SK-N-SH (cell line): ENCODE measurements at regions not wholly inside any gene's neighbourhood (a gene's known extent, or its start where the extent isn't known, plus 50 kb on each side); places are given as distances from the start of the nearest gene placed in this dataset.

Experiments used
- CTCF ChIA-PET: fragments of 300-600, 350-600 bp; formaldehyde crosslinking; extraction: SDS; loops from one replicate; lab custom pipeline; 2021; lab: Yijun Ruan, JAX
- POLR2A ChIA-PET: fragments of 350-600 bp; sonication (Branson Sonifier 250); formaldehyde crosslinking; extraction: SDS; loops from one replicate; lab custom pipeline; 2020; ENCODE audit warnings: antibody characterized with exemption, inconsistent platforms; lab: Yijun Ruan, JAX
- DNase-seq: peaks from one replicate; pipeline ENCODE4 v3.0.0; 2012
- H2AFZ ChIP-seq: fragments of 200-600 bp; sonication (generic); 2 replicates; pipeline ENCODE4 v1.8.1; 2016; ENCODE audit warnings: antibody characterized with exemption, mild to moderate bottlenecking, low read depth
- H3F3A ChIP-seq: fragments of 200-600 bp; sonication (generic); replicated peaks from 2 replicates; pipeline ENCODE3; 2016; ENCODE audit warnings: antibody characterized with exemption, mild to moderate bottlenecking; ENCODE audit not compliant: insufficient read depth
- H3K27ac ChIP-seq, 2 experiments: fragments of 200-500 bp in 1 of 2; fragments of 200-600 bp in 1 of 2; sonication (Bioruptor generic) in 1 of 2; sonication (generic), shearing (Covaris generic) in 1 of 2; 2 replicates each; pipeline versions ENCODE4 v1.5.1 to v1.6.1; 2014 to 2016; ENCODE audit warnings: low read depth in 2 of 2, inconsistent platforms in 1 of 2, low read length in 1 of 2, mild to moderate bottlenecking in 1 of 2, mixed read lengths in 1 of 2
- H3K27me3 ChIP-seq: fragments of 200-600 bp; sonication (generic), shearing (Covaris generic); 2 replicates; pipeline ENCODE4 v1.6.1; 2016; ENCODE audit warnings: mixed run types; ENCODE audit not compliant: insufficient read depth
- H3K36me3 ChIP-seq, 2 experiments: fragments of 200-500 bp in 1 of 2; fragments of 200-600 bp in 1 of 2; sonication (Bioruptor generic) in 1 of 2; sonication (generic) in 1 of 2; replicated peaks in 1 of 2; 2 replicates each; pipeline versions ENCODE3 to v1.5.1; 2014 to 2016; ENCODE audit warnings: low read length in 1 of 2, mild to moderate bottlenecking in 1 of 2; ENCODE audit not compliant: insufficient read depth in 2 of 2, control insufficient read depth in 1 of 2
- H3K4me1 ChIP-seq, 2 experiments: fragments of 200-500 bp in 1 of 2; fragments of 200-600 bp in 1 of 2; sonication (Bioruptor generic) in 1 of 2; sonication (generic), shearing (Covaris generic) in 1 of 2; 2 replicates each; pipeline versions ENCODE4 v1.5.1 to v1.6.1; 2014 to 2016; ENCODE audit warnings: low read depth in 1 of 2, low read length in 1 of 2, mixed run types in 1 of 2; ENCODE audit not compliant: insufficient read depth in 2 of 2, control insufficient read depth in 1 of 2
- H3K4me2 ChIP-seq: fragments of 200-600 bp; sonication (generic), shearing (Covaris generic); 2 replicates; pipeline ENCODE4 v1.6.1; 2017; ENCODE audit warnings: mixed run types
- H3K4me3 ChIP-seq, 2 experiments: fragments of 200-500 bp in 1 of 2; fragments of 200-600 bp in 1 of 2; sonication (Bioruptor generic) in 1 of 2; sonication (generic), shearing (Covaris generic) in 1 of 2; 2 replicates each; pipeline versions ENCODE4 v1.5.1 to v1.8.1; 2014 to 2016; ENCODE audit warnings: low read depth in 2 of 2, inconsistent platforms in 1 of 2, low read length in 1 of 2, mild to moderate bottlenecking in 1 of 2, mixed read lengths in 1 of 2, moderate library complexity in 1 of 2
- H3K79me2 ChIP-seq: fragments of 200-600 bp; sonication (generic); 2 replicates; pipeline ENCODE4 v1.8.1; 2017; ENCODE audit warnings: mild to moderate bottlenecking; ENCODE audit not compliant: insufficient read depth
- H3K9ac ChIP-seq: fragments of 200-600 bp; sonication (generic); 2 replicates; pipeline ENCODE4 v1.6.1; 2017; ENCODE audit warnings: mixed run types
- H3K9me2 ChIP-seq: fragments of 200-600 bp; sonication (generic); 2 replicates; pipeline ENCODE4 v1.6.1; 2017; ENCODE audit warnings: mixed run types
- H3K9me3 ChIP-seq: fragments of 200-600 bp; sonication (generic); 2 replicates; pipeline ENCODE4 v1.6.1; 2017; ENCODE audit warnings: mixed run types, mild to moderate bottlenecking, moderate library complexity
- H4K20me1 ChIP-seq: fragments of 200-600 bp; sonication (generic); 2 replicates; pipeline ENCODE4 v1.6.1; 2017; ENCODE audit warnings: mild to moderate bottlenecking, mixed run types; ENCODE audit not compliant: insufficient read depth
- ELF1 ChIP-seq: IDR thresholded peaks from 2 replicates; pipeline ENCODE4 v1.4.0; 2012
- EP300 ChIP-seq, 2 experiments: IDR thresholded peaks; 2 replicates each; pipeline versions ENCODE4 v1.4.0 to v1.6.1; 2012; ENCODE audit warnings: borderline replicate concordance in 1 of 2, low read depth in 1 of 2, low read length in 1 of 2
- EZH2phosphoT487 ChIP-seq: fragments of 200-600 bp; sonication (generic); IDR thresholded peaks from 2 replicates; pipeline ENCODE4 v1.6.1; 2017; ENCODE audit warnings: low read depth, mixed run types, mild to moderate bottlenecking, antibody characterized with exemption, moderate library complexity, borderline replicate concordance
- FOSL2 ChIP-seq: IDR thresholded peaks from 2 replicates; pipeline ENCODE4 v1.4.0; 2012; ENCODE audit warnings: low read depth, mild to moderate bottlenecking, moderate library complexity, borderline replicate concordance
- FOXJ3 ChIP-seq: sonication (generic); formaldehyde crosslinking; IDR thresholded peaks from 2 replicates; pipeline ENCODE4 v1.5.1; 2020; ENCODE audit warnings: mild to moderate bottlenecking, missing genetic modification reagents
- GABPA ChIP-seq: IDR thresholded peaks from 2 replicates; pipeline ENCODE4 v1.4.0; 2012; ENCODE audit warnings: low read depth, mild to moderate bottlenecking
- GATA2 ChIP-seq: sonication (generic); formaldehyde crosslinking; IDR thresholded peaks from 2 replicates; pipeline ENCODE4 v1.5.0; 2020; ENCODE audit warnings: mild to moderate bottlenecking, missing genetic modification reagents
- MAX ChIP-seq: IDR thresholded peaks from 2 replicates; pipeline ENCODE4 v1.4.0; 2012; ENCODE audit warnings: low read depth
- MEF2A ChIP-seq: IDR thresholded peaks from 2 replicates; pipeline ENCODE4 v1.4.0; 2012; ENCODE audit warnings: low read depth, borderline replicate concordance
- MXI1 ChIP-seq: IDR thresholded peaks from 2 replicates; pipeline ENCODE4 v1.6.1; 2012; ENCODE audit warnings: mild to moderate bottlenecking, low read depth, low read length, improper control_type of control experiment
- NFIC ChIP-seq: IDR thresholded peaks from 2 replicates; pipeline ENCODE4 v1.4.0; 2012; ENCODE audit warnings: borderline replicate concordance
- NRF1 ChIP-seq: IDR thresholded peaks from 2 replicates; pipeline ENCODE4 v1.6.1; 2012; ENCODE audit warnings: low read depth, mild to moderate bottlenecking, low read length
- POLR2AphosphoS5 ChIP-seq: IDR thresholded peaks from 2 replicates; pipeline ENCODE4 v1.6.1; 2012; ENCODE audit warnings: low read depth, low read length
- REST ChIP-seq: IDR thresholded peaks from 2 replicates; pipeline ENCODE4 v1.6.1; 2012; ENCODE audit warnings: mild to moderate bottlenecking, low read depth, low read length, moderate library complexity
- SIN3A ChIP-seq: IDR thresholded peaks from 2 replicates; pipeline ENCODE4 v1.6.1; 2012; ENCODE audit warnings: low read depth, mild to moderate bottlenecking, low read length, moderate library complexity, borderline replicate concordance
- SMC3 ChIP-seq: IDR thresholded peaks from 2 replicates; pipeline ENCODE4 v1.6.1; 2012; ENCODE audit warnings: low read depth, low read length, improper control_type of control experiment
- TCF12 ChIP-seq: IDR thresholded peaks from 2 replicates; pipeline ENCODE4 v1.4.0; 2012
- TEAD4 ChIP-seq: IDR thresholded peaks from 2 replicates; pipeline ENCODE4 v1.4.0; 2012; ENCODE audit warnings: mild to moderate bottlenecking, borderline replicate concordance; ENCODE audit not compliant: insufficient read depth
- USF1 ChIP-seq: IDR thresholded peaks from 2 replicates; pipeline ENCODE4 v1.4.0; 2012; ENCODE audit warnings: low read depth, borderline replicate concordance
- WGBS: methylation state at CpG from one replicate; pipeline ENCODE4 v1.1.6; 2017; ENCODE audit warnings: low lambda C conversion rate; 5-methylcytosine and 5-hydroxymethylcytosine counted together

- TF ChIP-seq REST (no peak), NRF1 (no peak), SIN3A (no peak), TEAD4 (no peak)
Observed at GRCh38 chr3:191797271-191797670, 336.3 kb downstream of the PYDC2 start (continued).

- H3K27me3 ChIP-seq = no peaks in the 10 kb centered on the region
- 11% methylated on average over 3 of the region's 3 CpGs for WGBS
- H3K9me2 ChIP-seq = no peaks in the 10 kb centered on the region
- H3K4me1 ChIP-seq = no peaks in the 10 kb centered on the region
- no peak overlapping the region for H3K27ac ChIP-seq
- no peak for DNase-seq
- H3K4me2 ChIP-seq = no peak overlapping the region
- H3K9ac ChIP-seq = no peak overlapping the region
- POLR2A ChIA-PET = no interaction called here
- H2AFZ ChIP-seq = no peak overlapping the region
- no peaks in the 10 kb centered on the region for H3K79me2 ChIP-seq
- TF ChIP-seq EP300 (IDR thresholded peaks at IDR 0.05; ENCODE audit: borderline replicate concordance in 1 of 2, low read depth in 1 of 2, low read length in 1 of 2) = no peak
- TF ChIP-seq FOSL2 = no peak
- no peak for TF ChIP-seq GABPA
- no peak for TF ChIP-seq MAX
- TF ChIP-seq NRF1 = no peak
- TF ChIP-seq TCF12 = no peak
- TF ChIP-seq POLR2AphosphoS5 = no peak
- no peak for TF ChIP-seq MXI1
- no peak for TF ChIP-seq NFIC
- TF ChIP-seq USF1 = no peak
- no peak for TF ChIP-seq GATA2 (CRISPR knock-in tag)
- TF ChIP-seq EZH2phosphoT487 = no peak
- TF ChIP-seq MEF2A = no peak
- TF ChIP-seq ELF1 = no peak
- no peak for TF ChIP-seq TEAD4
- TF ChIP-seq FOXJ3 (CRISPR knock-in tag) = no peak
- no peak for TF ChIP-seq SMC3
- TF ChIP-seq, all 33 proteins: peak for 0
- Histone ChIP-seq H3F3A (no peaks in the 10 kb centered on the region), H4K20me1 (no peaks in the 10 kb centered on the region), H3K36me3 (no peaks in the 10 kb centered on the region), H3K4me3 (no peak overlapping the region), H3K9me3 (peaks cover 8% of the 10 kb centered on the region; the same call in 1 of the 2 replicates)
- CTCF ChIA-PET = no interaction called here
Observed at GRCh38 chr3:191802671-191803070, 341.7 kb downstream of the PYDC2 start.
